ENCODE measurements at regions not wholly inside any gene's neighbourhood (a gene's known extent, or its start where the extent isn't known, plus 50 kb on each side); places are given as distances from the start of the nearest gene placed in this dataset.

- TF ChIP-seq EZH2 (IDR thresholded peaks at IDR 0.05; ENCODE audit: borderline replicate concordance, low read depth, low read length, severe bottlenecking) (no peak), CTCF (IDR thresholded peaks at IDR 0.05; ENCODE audit: borderline replicate concordance, extremely low read depth, low read length, poor library complexity, severe bottlenecking) (no peak)
These were observed 587.6 kb downstream of the DSC3 start for GRCh38 chr18:30454920-30455319.
